ENCODE measurements at regions not wholly inside any gene's neighbourhood (a gene's known extent, or its start where the extent isn't known, plus 50 kb on each side); places are given as distances from the start of the nearest gene placed in this dataset.

DNA sequence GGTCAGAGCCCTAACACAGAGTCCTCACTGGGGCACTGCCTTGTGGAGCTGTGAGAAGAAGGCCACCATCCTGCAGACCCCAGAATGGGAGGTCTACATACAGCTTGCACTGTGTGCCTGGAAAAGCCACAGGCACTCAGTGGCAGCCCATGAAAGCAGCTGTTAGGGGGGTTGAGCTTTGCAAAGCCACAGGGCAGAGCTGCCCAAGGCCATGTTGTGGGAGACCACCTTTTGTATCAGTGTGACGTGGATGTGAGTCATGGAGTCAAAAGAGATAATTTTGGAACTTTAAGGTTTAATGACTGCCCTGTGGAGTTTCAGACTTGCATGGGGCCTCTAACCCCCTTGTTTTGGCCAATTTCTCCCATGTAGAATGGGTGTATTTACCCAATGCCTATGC lies 52.9 kb upstream of the TPRG1 start:
- DNase-seq = no peak

DNA sequence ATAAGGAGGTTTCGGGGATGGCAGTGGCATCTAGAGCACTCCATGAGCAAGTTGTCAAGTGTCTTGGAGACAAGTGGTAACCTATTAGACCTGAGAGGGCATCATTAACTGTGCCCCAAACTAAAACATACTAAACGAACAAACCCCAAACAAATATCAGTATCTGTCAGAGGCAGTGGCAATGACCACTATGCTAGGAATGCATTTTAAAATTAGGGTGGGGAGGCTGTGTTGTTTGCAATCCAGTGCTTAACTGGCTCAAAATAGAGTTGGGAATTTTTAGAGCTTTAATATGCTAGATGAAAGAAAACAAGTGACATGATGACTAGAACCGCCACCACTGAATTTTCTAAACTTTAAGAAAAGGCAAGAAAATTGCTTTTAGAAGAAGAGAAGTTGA lies 51.8 kb upstream of the TPRG1 start:
- no peak for DNase-seq

DNA sequence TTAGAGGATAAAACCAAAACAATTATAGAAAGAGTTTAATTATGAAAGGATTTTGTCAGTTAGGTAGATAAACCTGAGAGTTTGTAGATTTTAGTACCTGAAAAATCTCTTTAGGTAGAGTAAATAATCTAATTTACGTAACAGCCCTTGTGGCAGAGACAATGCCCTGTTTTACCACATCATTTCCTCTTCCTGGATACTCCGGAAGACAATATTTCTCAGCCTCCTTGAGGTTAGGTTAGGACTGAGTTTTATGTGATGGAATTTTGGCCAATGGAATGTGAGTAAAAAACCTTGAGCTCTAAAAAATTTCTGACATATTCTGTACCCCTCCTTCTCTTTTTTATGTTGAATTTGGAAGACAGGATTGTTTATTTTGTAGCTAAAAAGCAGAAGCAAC lies 50.7 kb upstream of the TPRG1 start:
- no peak for DNase-seq

Measured in activated CD4-positive, alpha-beta T cell treated with anti-CD3 and anti-CD28 coated beads, Interleukin-2, amount 50 U/mL, for 16 hours (primary cell).